ENCODE measurements at regions not wholly inside any gene's neighbourhood (a gene's known extent, or its start where the extent isn't known, plus 50 kb on each side); places are given as distances from the start of the nearest gene placed in this dataset.

GRCh38 chr6:82430611-82431010 lies 67.0 kb downstream of the TPBG start:
- TF ChIP-seq CTCF (conservative IDR thresholded peaks at IDR 0.05) (no peak), ZFX (IDR thresholded peaks at IDR 0.05) (no peak)

All from C4-2B (cell line).